H1 (cell line): ENCODE measurements at regions not wholly inside any gene's neighbourhood (a gene's known extent, or its start where the extent isn't known, plus 50 kb on each side); places are given as distances from the start of the nearest gene placed in this dataset.

Experiments used
- CTCF ChIA-PET: fragments of 300-600 bp; sonication (Branson Sonifier 250); formaldehyde crosslinking; loops from one replicate; lab custom pipeline; 2021; ENCODE audit not compliant: partially characterized antibody; lab: Charles Lee
- POLR2A ChIA-PET: fragments of 300-600 bp; sonication (Branson Sonifier 250); formaldehyde crosslinking; loops from one replicate; lab custom pipeline; 2021; ENCODE audit warnings: inconsistent platforms; ENCODE audit not compliant: partially characterized antibody; lab: Charles Lee
- DNase-seq, 2 experiments: peaks; one replicate each; pipeline versions ENCODE4 v3.0.0 to v3.0.0-alpha.2; 2010 to 2022; ENCODE audit warnings: low spot score in 2 of 2, low read depth in 1 of 2, mixed read lengths in 1 of 2
- FAIRE-seq: peaks from 2 replicates; lab custom pipeline; 2011; peaks lifted over from hg19 to GRCh38; lab: Jason Lieb, UNC
- H2AFZ ChIP-seq: 2 replicates; pipeline ENCODE4 v1.8.1; 2012; ENCODE audit warnings: low read length, inconsistent platforms
- H2AK5ac ChIP-seq: 2 replicates; pipeline ENCODE4 v1.6.1; 2013; ENCODE audit warnings: low read depth, low read length
- H2BK120ac ChIP-seq: replicated peaks from 2 replicates; pipeline ENCODE3; 2013; ENCODE audit warnings: low read depth, low read length, inconsistent platforms
- H2BK12ac ChIP-seq: 2 replicates; pipeline ENCODE4 v1.6.1; 2013; ENCODE audit warnings: low read depth, low read length
- H2BK15ac ChIP-seq: 2 replicates; pipeline ENCODE4 v1.6.1; 2013; ENCODE audit warnings: low read length
- H2BK20ac ChIP-seq: 2 replicates; pipeline ENCODE4 v1.6.1; 2013; ENCODE audit warnings: low read length
- H2BK5ac ChIP-seq: 2 replicates; pipeline ENCODE4 v1.6.1; 2013; ENCODE audit warnings: low read depth, low read length
- H3K14ac ChIP-seq: 2 replicates; pipeline ENCODE4 v1.6.1; 2013; ENCODE audit warnings: inconsistent platforms; ENCODE audit not compliant: insufficient read length
- H3K18ac ChIP-seq: 2 replicates; pipeline ENCODE4 v1.6.1; 2013; ENCODE audit warnings: low read length; ENCODE audit errors: extremely low read depth
- H3K23ac ChIP-seq: 2 replicates; pipeline ENCODE4 v1.6.1; 2013; ENCODE audit warnings: inconsistent platforms; ENCODE audit not compliant: insufficient read length
- H3K23me2 ChIP-seq: 2 replicates; pipeline ENCODE4 v1.6.1; 2013; ENCODE audit warnings: low read depth, low read length
- H3K27ac ChIP-seq: 2 replicates; pipeline ENCODE4 v1.6.1; 2011; ENCODE audit warnings: low read depth, low read length, inconsistent platforms
- H3K27me3 ChIP-seq, 4 experiments: replicated peaks in 1 of 4; 1 replicate in 1 of 4; 2 replicates in 3 of 4; pipeline versions ENCODE4 v1.6.1 to v1.8.1; 2011 to 2013; ENCODE audit warnings: low read length in 3 of 4, mild to moderate bottlenecking in 3 of 4, inconsistent platforms in 2 of 4, mixed read lengths in 2 of 4, moderate library complexity in 1 of 4; ENCODE audit not compliant: control insufficient read depth in 3 of 4, insufficient read depth in 3 of 4; ENCODE audit errors: extremely low read depth in 1 of 4
- H3K36me3 ChIP-seq, 4 experiments: 2 replicates each; pipeline versions ENCODE4 v1.6.1 to v1.8.1; 2011 to 2013; ENCODE audit warnings: mild to moderate bottlenecking in 4 of 4, low read length in 3 of 4, moderate library complexity in 2 of 4, control low read depth in 1 of 4, inconsistent platforms in 1 of 4; ENCODE audit not compliant: insufficient read depth in 4 of 4, control insufficient read depth in 2 of 4
- H3K4ac ChIP-seq: replicated peaks from 2 replicates; pipeline ENCODE3; 2013; ENCODE audit warnings: low read length, low read depth, mixed read lengths, inconsistent platforms; ENCODE audit not compliant: insufficient read length
- H3K4me1 ChIP-seq, 4 experiments: replicated peaks in 1 of 4; 1 replicate in 1 of 4; 2 replicates in 3 of 4; pipeline versions ENCODE4 v1.6.1 to v1.8.1; 2011 to 2013; ENCODE audit warnings: low read length in 3 of 4, inconsistent platforms in 2 of 4, mixed read lengths in 1 of 4; ENCODE audit not compliant: insufficient read depth in 4 of 4, control insufficient read depth in 3 of 4
- H3K4me2 ChIP-seq, 2 experiments: 2 replicates each; pipeline versions ENCODE4 v1.6.1 to v1.8.1; 2011 to 2013; ENCODE audit warnings: low read depth in 2 of 2, low read length in 2 of 2, control low read depth in 1 of 2, inconsistent platforms in 1 of 2, mild to moderate bottlenecking in 1 of 2; ENCODE audit not compliant: insufficient read depth in 1 of 2
- H3K4me3 ChIP-seq, 4 experiments: fragments of 200-600, 300-600 bp in 1 of 4; sonication (generic), shearing (Covaris generic), sonication (Bioruptor Twin) in 1 of 4; 2 replicates each; pipeline versions ENCODE4 v1.5.1 to v1.8.1; 2011 to 2016; ENCODE audit warnings: low read length in 4 of 4, low read depth in 3 of 4, control low read depth in 2 of 4, inconsistent platforms in 2 of 4, mild to moderate bottlenecking in 2 of 4, mixed read lengths in 1 of 4, moderate library complexity in 1 of 4; ENCODE audit not compliant: insufficient read depth in 2 of 4; ENCODE audit errors: extremely low read depth in 1 of 4
- H3K56ac ChIP-seq: replicated peaks from 2 replicates; pipeline ENCODE3; 2013; ENCODE audit warnings: low read depth, mild to moderate bottlenecking, mixed read lengths, low read length, inconsistent platforms; ENCODE audit not compliant: insufficient read length
- H3K79me1 ChIP-seq: 2 replicates; pipeline ENCODE4 v1.6.1; 2013; ENCODE audit warnings: low read depth, low read length, control low read depth
- H3K79me2 ChIP-seq, 2 experiments: 2 replicates each; pipeline versions ENCODE4 v1.6.1 to v1.8.1; 2012 to 2013; ENCODE audit warnings: low read length in 2 of 2, mild to moderate bottlenecking in 2 of 2, inconsistent platforms in 1 of 2; ENCODE audit not compliant: insufficient read depth in 2 of 2, control insufficient read depth in 1 of 2
- H3K9ac ChIP-seq, 4 experiments: replicated peaks in 1 of 4; 1 replicate in 1 of 4; 2 replicates in 3 of 4; pipeline versions ENCODE4 v1.6.1 to v1.8.1; 2011 to 2013; ENCODE audit warnings: low read depth in 3 of 4, low read length in 3 of 4, control low read depth in 2 of 4, mild to moderate bottlenecking in 2 of 4, moderate library complexity in 2 of 4, inconsistent platforms in 1 of 4; ENCODE audit errors: extremely low read depth in 1 of 4
- H3K9me3 ChIP-seq, 2 experiments: 2 replicates each; pipeline versions ENCODE4 v1.6.1 to v1.8.1; 2012 to 2013; ENCODE audit warnings: mild to moderate bottlenecking in 2 of 2, moderate library complexity in 2 of 2, control low read depth in 1 of 2, inconsistent platforms in 1 of 2, low read depth in 1 of 2, low read length in 1 of 2, mixed read lengths in 1 of 2; ENCODE audit not compliant: insufficient read depth in 2 of 2
- H4K20me1 ChIP-seq, 2 experiments: replicated peaks in 1 of 2; 2 replicates each; pipeline versions ENCODE3 to v1.8.1; 2011 to 2013; ENCODE audit warnings: inconsistent platforms in 2 of 2, low read length in 2 of 2, mild to moderate bottlenecking in 1 of 2; ENCODE audit not compliant: insufficient read depth in 2 of 2, control insufficient read depth in 1 of 2
- H4K5ac ChIP-seq: 2 replicates; pipeline ENCODE4 v1.6.1; 2013; ENCODE audit warnings: low read length, low read depth, mixed read lengths, inconsistent platforms; ENCODE audit not compliant: insufficient read length
- H4K8ac ChIP-seq: 2 replicates; pipeline ENCODE4 v1.8.0; 2013; ENCODE audit warnings: mild to moderate bottlenecking, moderate library complexity, low read length, inconsistent platforms; ENCODE audit not compliant: insufficient read depth; ENCODE audit errors: extremely low read depth
- H4K91ac ChIP-seq: replicated peaks from 2 replicates; pipeline ENCODE3; 2013; ENCODE audit warnings: low read length, mixed read lengths, inconsistent platforms; ENCODE audit not compliant: insufficient read length
- CTCF ChIP-seq, 3 experiments: IDR thresholded peaks; 1 replicate in 2 of 3; 2 replicates in 1 of 3; pipeline versions ENCODE4 v1.5.1 to v1.6.1; 2011; ENCODE audit warnings: low read length in 3 of 3, mild to moderate bottlenecking in 3 of 3, inconsistent platforms in 2 of 3, low read depth in 1 of 3, moderate library complexity in 1 of 3; ENCODE audit not compliant: insufficient read depth in 1 of 3; ENCODE audit errors: control extremely low read depth in 1 of 3
- RAD21 ChIP-seq, 2 experiments: IDR thresholded peaks in 1 of 2; conservative IDR thresholded peaks in 1 of 2; 2 replicates each; pipeline ENCODE4 v1.6.1; 2011; ENCODE audit warnings: low read depth in 2 of 2, low read length in 2 of 2, improper control_type of control experiment in 1 of 2, inconsistent platforms in 1 of 2, mild to moderate bottlenecking in 1 of 2, moderate library complexity in 1 of 2
- SP2 ChIP-seq: IDR thresholded peaks from 2 replicates; pipeline ENCODE4 v1.6.1; 2012; ENCODE audit warnings: mild to moderate bottlenecking, low read length, inconsistent platforms
- WGBS, 2 experiments: shearing (Covaris generic) in 1 of 2; methylation state at CpG; one replicate each; pipeline versions ENCODE4 v1.1.6 to v1.1.7; 2013 to 2015; ENCODE audit warnings: low lambda C conversion rate in 2 of 2, mixed read lengths in 2 of 2, inconsistent platforms in 1 of 2, low coverage in 1 of 2, missing lambda C conversion rate in 1 of 2; ENCODE audit not compliant: insufficient replicate concordance in 2 of 2, insufficient coverage in 1 of 2, insufficient read length in 1 of 2; ENCODE audit errors: extremely low coverage in 1 of 2, missing lambda C conversion rate in 1 of 2; 5-methylcytosine and 5-hydroxymethylcytosine counted together

DNA sequence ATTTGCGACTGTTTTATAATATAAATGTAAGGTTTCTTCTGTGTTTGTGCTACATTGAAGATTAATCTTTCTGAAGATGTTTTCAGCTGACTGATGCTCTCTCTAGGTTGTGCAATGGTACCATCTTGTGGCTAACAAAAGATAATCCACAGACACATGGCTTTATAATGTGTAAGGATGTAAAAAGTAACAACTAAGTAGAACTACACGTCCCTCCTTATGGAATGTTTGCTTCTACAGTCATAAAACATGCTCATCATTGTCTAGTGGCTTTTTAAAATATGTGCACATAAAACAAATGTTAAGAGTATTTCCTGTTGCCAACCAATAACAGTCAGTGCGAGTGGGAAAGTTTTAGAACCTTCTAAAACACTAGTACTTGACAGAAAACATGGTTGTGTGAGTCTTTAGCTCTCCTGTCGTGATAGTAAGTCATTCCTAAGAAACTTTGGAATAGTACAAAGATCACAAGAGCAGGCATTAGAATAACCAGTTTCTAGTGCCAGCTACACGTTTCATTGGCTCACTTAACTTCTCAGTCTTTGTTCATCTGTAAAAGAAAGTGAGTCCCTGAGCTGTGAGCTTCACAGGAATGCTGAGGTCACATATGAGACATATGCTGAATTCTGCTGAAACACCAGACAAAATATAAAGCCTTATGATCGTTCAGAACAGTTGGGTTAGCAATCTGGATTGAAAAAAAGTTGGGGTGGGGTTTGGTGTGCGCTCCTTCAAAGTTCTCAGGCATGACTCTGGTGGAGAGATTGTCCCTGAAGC lies 75.7 kb upstream of the GLIS3 start:
- no peak overlapping the region for H3K4me2 ChIP-seq
- peak overlapping the region; percentile 48; the same call in 1 of the 2 replicates for H2AFZ ChIP-seq
- CTCF ChIA-PET: interaction anchor here (0.5 to 3.4 kb wide), 11 partner anchors 9 to 1516 kb away, joined by 3 to 15 read pairs (median 3); no protein-coding TSS in a partner anchor
- H3K4me3 ChIP-seq: no peak overlapping the region
- H2BK20ac ChIP-seq: no peak overlapping the region
- WGBS, 2 experiments: 76% methylated on average over 7 of the region's 7 CpGs; no CpG with 5 or more reads in 1 of the 2 experiments
- no peaks in the 10 kb centered on the region for H3K23me2 ChIP-seq
- no peak for DNase-seq
- TF ChIP-seq CTCF (IDR thresholded peaks at IDR 0.05; ENCODE audit: control extremely low read depth in 1 of 3, insufficient read depth in 1 of 3, low read depth in 1 of 3, low read length in 3 of 3) (peak in 2 of 3 experiments; percentile 16 to 34; a peak in 2 of 4 replicates), RAD21 (IDR thresholded peaks at IDR 0.05 in 1 of 2, conservative IDR thresholded peaks at IDR 0.05 in 1 of 2; ENCODE audit: low read depth in 2 of 2, low read length in 2 of 2) (peak; percentile 74), SP2 (no peak)
- no peak for FAIRE-seq
- no peak overlapping the region for H4K8ac ChIP-seq
- H3K18ac ChIP-seq: no peak overlapping the region
- no peak overlapping the region for H2AK5ac ChIP-seq
- H3K9ac ChIP-seq: no peak overlapping the region
- no peaks in the 10 kb centered on the region for H3K79me1 ChIP-seq
- POLR2A ChIA-PET: no interaction called here
- H3K56ac ChIP-seq: no peak overlapping the region
- no peak overlapping the region for H2BK120ac ChIP-seq
- no peaks in the 10 kb centered on the region for H4K20me1 ChIP-seq
- 0 out of 7 replicates have a peak, but pooled peaks cover 0 to 1% (median 0%) of the 10 kb centered on the region in 4 experiments for H3K4me1 ChIP-seq
- no peak overlapping the region for H3K4ac ChIP-seq
- H2BK15ac ChIP-seq: no peak overlapping the region
- no peak overlapping the region for H2BK5ac ChIP-seq
- no peak overlapping the region for H4K5ac ChIP-seq
- H3K23ac ChIP-seq: no peak overlapping the region
- no peaks in the 10 kb centered on the region for H3K79me2 ChIP-seq
- no peak overlapping the region for H3K14ac ChIP-seq
- H3K36me3 ChIP-seq: no peaks in the 10 kb centered on the region
- no peak overlapping the region for H3K27ac ChIP-seq
- H3K9me3 ChIP-seq: no peaks in the 10 kb centered on the region
- H4K91ac ChIP-seq: no peak overlapping the region
- no peaks in the 10 kb centered on the region for H3K27me3 ChIP-seq
- H2BK12ac ChIP-seq: no peak overlapping the region
